Stimulated activated naive CD8-positive, alpha-beta T cell treated with anti-CD3 and anti-CD28 coated beads, Interleukin-15, Interleukin-2, amounts not matched to agents 100 U/mL and 50 U/mL, for 24 hours (primary cell): ENCODE measurements at regions not wholly inside any gene's neighbourhood (a gene's known extent, or its start where the extent isn't known, plus 50 kb on each side); places are given as distances from the start of the nearest gene placed in this dataset.

ENCODE experiments used
- ATAC-seq: fragments of 150-1000 bp; cut with Tn5 transposase; one replicate; pipeline ENCODE4 v1.10.0; 2021
- DNase-seq: peaks from one replicate; pipeline ENCODE4 v3.0.0; 2021

GRCh38 chr6:79302341-79302740 lies 67.9 kb upstream of the HMGN3 start:
- ATAC-seq: no peak
- no peak for DNase-seq

GRCh38 chr6:79301290-79301689 lies 66.8 kb upstream of the HMGN3 start:
- ATAC-seq (no peak), DNase-seq (no peak)

- DNase-seq (no peak), ATAC-seq (no peak)
These were observed 61.7 kb upstream of the HMGN3 start for GRCh38 chr6:79296211-79296610.
